Cerebellar nuclear complex (tissue), 1 donor: ENCODE measurements at regions not wholly inside any gene's neighbourhood (a gene's known extent, or its start where the extent isn't known, plus 50 kb on each side); places are given as distances from the start of the nearest gene placed in this dataset.

Source experiments
- DNase-seq, 2 experiments: peaks; one replicate each; lab custom pipeline; 2025; lab: John Stamatoyannopoulos, UW

- DNase-seq: no peak
Observed at GRCh38 chr14:104386151-104386841, 193.3 kb upstream of the C14orf180 start.

- DNase-seq: no peak
Observed at GRCh38 chr14:104387022-104388010, 192.2 kb upstream of the C14orf180 start.

- no peak for DNase-seq
Observed at GRCh38 chr14:104388011-104388521, 191.5 kb upstream of the C14orf180 start.

GRCh38 chr14:104388541-104389325, 190.8 kb upstream of the C14orf180 start:
- DNase-seq: no peak

GRCh38 chr14:104389326-104390220, 190.0 kb upstream of the C14orf180 start:
- no peak for DNase-seq

GRCh38 chr14:104390221-104390931, 189.2 kb upstream of the C14orf180 start:
- DNase-seq: no peak

GRCh38 chr14:104390941-104391901, 188.3 kb upstream of the C14orf180 start:
- no peak for DNase-seq

- no peak for DNase-seq
Observed at GRCh38 chr14:104392001-104392395, 187.6 kb upstream of the C14orf180 start.

- DNase-seq: no peak
Observed at GRCh38 chr14:104392396-104393198, 187.0 kb upstream of the C14orf180 start.

- no peak for DNase-seq
Observed at GRCh38 chr14:104393199-104393897, 186.2 kb upstream of the C14orf180 start.

GRCh38 chr14:104393898-104394381, 185.6 kb upstream of the C14orf180 start:
- DNase-seq: no peak

- no peak for DNase-seq
Observed at GRCh38 chr14:104394409-104394851, 185.1 kb upstream of the C14orf180 start.

- DNase-seq: no peak
Observed at GRCh38 chr14:104395276-104395675, 184.3 kb upstream of the C14orf180 start.

GRCh38 chr14:104395941-104396681, 183.5 kb upstream of the C14orf180 start:
- DNase-seq: no peak

- no peak for DNase-seq
Observed at GRCh38 chr14:104396682-104397470, 182.7 kb upstream of the C14orf180 start.

GRCh38 chr14:104397956-104398355, 181.6 kb upstream of the C14orf180 start:
- DNase-seq: no peak
